Left lung (tissue), 4 donors: ENCODE measurements at regions not wholly inside any gene's neighbourhood (a gene's known extent, or its start where the extent isn't known, plus 50 kb on each side); places are given as distances from the start of the nearest gene placed in this dataset.

ENCODE experiments used
- ATAC-seq: fragments of 200-7000 bp; cut with Tn5 transposase; one replicate; pipeline ENCODE4 v1.9.1; 2020; ENCODE audit warnings: moderate library complexity
- DNase-seq, 4 donors: peaks; one replicate each; pipeline ENCODE4 v3.0.0-alpha.2; 2013 to 2020
- H3K27ac ChIP-seq, 2 donors: fragments of 200-600 bp; sonication (generic) in 1 of 2; one replicate each; pipeline versions ENCODE4 v1.5.0 to v1.8.0; 2020 to 2021
- H3K27me3 ChIP-seq, 2 donors: fragments of 200-600 bp; sonication (generic) in 1 of 2; one replicate each; pipeline versions ENCODE4 v1.5.0 to v1.8.0; 2020 to 2021
- H3K36me3 ChIP-seq, 2 donors: fragments of 200-600 bp; sonication (generic) in 1 of 2; one replicate each; pipeline versions ENCODE4 v1.5.0 to v1.8.0; 2020 to 2021
- H3K4me1 ChIP-seq, 2 donors: fragments of 200-600 bp; one replicate each; pipeline ENCODE4 v1.8.0; 2021
- H3K4me3 ChIP-seq, 2 donors: fragments of 200-600 bp; sonication (generic) in 1 of 2; one replicate each; pipeline versions ENCODE4 v1.5.0 to v1.8.0; 2020 to 2021; ENCODE audit warnings: mild to moderate bottlenecking in 1 of 2
- H3K9me3 ChIP-seq, 2 donors: fragments of 200-600 bp; sonication (generic) in 1 of 2; one replicate each; pipeline versions ENCODE4 v1.5.0 to v1.8.0; 2020 to 2021
- intact Hi-C, 2 donors: fragments of 100-400 bp; cut with DNase I; formaldehyde crosslinking; loops; one replicate each; pipeline versions ENCODE4 v1.11.2 to v1.14.2; 2022
- TF ChIP-seq, protein P1 (sequence below), 2 donors: fragments of 200-600 bp; sonication (generic) in 1 of 2; IDR thresholded peaks; one replicate each; pipeline versions ENCODE4 v1.5.0 to v1.8.0; 2021; ENCODE audit warnings: antibody characterized with exemption in 2 of 2
- donor health status: DM: no; HTN: yes; CAD: no.
- donor health status: DM: no; HTN: no; CAD: no.

DNA sequence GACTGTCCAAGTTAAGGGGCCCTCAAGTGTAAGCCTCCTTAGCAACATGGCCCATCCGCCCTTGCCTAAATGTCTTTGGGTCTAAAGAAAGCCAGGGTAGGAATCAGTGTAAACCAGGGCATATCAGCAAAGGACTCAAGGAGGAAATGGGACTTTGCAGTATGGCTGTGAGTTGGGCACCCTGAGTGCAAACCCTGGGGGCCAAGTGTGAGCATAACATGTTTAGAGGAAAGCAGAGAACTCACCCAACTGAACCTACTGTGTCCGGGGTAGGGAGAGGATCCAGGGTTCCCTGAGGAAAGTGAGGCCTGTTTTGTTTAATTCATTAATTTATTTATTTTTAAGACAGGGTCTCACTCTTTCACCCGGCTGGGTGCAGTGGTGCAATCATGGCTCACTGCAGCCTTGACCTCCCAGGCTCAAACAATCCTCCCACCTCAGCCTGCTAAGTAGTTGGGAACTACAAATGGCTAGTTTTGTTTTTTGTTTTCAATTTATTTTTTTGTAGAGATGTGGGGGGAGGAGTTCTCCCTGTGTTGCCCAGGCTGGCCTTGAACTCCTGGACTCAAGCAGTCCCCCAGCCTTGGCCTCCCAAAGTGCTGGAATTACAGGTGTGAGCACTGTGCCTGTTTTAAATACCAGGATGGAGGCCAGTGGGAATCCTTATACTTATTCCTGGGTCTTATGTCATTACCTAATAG lies 51.0 kb upstream of the ACTR3 start:
- no peaks in the 10 kb centered on the region for H3K36me3 ChIP-seq
- ATAC-seq (no peak), DNase-seq (no peak)
- no peak overlapping the region for H3K4me3 ChIP-seq
- no peak overlapping the region for H3K27ac ChIP-seq
- intact Hi-C loops, result no loop called here
- H3K27me3 ChIP-seq, result no peaks in the 10 kb centered on the region
- TF ChIP-seq, protein P1, sequence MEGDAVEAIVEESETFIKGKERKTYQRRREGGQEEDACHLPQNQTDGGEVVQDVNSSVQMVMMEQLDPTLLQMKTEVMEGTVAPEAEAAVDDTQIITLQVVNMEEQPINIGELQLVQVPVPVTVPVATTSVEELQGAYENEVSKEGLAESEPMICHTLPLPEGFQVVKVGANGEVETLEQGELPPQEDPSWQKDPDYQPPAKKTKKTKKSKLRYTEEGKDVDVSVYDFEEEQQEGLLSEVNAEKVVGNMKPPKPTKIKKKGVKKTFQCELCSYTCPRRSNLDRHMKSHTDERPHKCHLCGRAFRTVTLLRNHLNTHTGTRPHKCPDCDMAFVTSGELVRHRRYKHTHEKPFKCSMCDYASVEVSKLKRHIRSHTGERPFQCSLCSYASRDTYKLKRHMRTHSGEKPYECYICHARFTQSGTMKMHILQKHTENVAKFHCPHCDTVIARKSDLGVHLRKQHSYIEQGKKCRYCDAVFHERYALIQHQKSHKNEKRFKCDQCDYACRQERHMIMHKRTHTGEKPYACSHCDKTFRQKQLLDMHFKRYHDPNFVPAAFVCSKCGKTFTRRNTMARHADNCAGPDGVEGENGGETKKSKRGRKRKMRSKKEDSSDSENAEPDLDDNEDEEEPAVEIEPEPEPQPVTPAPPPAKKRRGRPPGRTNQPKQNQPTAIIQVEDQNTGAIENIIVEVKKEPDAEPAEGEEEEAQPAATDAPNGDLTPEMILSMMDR (IDR thresholded peaks at IDR 0.05), result no peak
- H3K9me3 ChIP-seq, result no peaks in the 10 kb centered on the region
- no peaks in the 10 kb centered on the region for H3K4me1 ChIP-seq

DNA sequence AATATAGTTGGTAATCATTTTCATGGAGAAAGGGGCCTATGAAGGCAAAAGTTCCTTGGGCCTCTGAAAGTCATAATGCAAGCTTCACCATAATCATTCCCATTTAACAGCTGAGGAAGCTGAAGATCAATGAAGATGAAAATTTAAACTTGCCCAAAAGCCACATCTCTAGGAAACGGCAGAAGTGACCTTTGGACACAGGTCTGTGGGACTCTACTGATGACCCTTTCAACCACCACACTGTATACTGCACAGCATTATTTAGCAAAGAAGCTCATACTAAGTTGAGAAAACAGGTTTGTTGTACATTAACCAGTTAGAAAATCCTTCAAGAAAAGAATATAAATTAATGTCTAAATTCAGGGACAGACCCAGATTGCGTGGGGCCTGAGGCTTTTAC lies 51.6 kb upstream of the ACTR3 start:
- DNase-seq (no peak), ATAC-seq (no peak)
- H3K4me1 ChIP-seq, result no peaks in the 10 kb centered on the region
- TF ChIP-seq, protein P1 (IDR thresholded peaks at IDR 0.05), result no peak
- intact Hi-C loops, result no loop called here
- H3K9me3 ChIP-seq, result no peaks in the 10 kb centered on the region
- H3K4me3 ChIP-seq, result no peak overlapping the region
- no peak overlapping the region for H3K27ac ChIP-seq
- H3K27me3 ChIP-seq, result no peaks in the 10 kb centered on the region
- no peaks in the 10 kb centered on the region for H3K36me3 ChIP-seq

DNA sequence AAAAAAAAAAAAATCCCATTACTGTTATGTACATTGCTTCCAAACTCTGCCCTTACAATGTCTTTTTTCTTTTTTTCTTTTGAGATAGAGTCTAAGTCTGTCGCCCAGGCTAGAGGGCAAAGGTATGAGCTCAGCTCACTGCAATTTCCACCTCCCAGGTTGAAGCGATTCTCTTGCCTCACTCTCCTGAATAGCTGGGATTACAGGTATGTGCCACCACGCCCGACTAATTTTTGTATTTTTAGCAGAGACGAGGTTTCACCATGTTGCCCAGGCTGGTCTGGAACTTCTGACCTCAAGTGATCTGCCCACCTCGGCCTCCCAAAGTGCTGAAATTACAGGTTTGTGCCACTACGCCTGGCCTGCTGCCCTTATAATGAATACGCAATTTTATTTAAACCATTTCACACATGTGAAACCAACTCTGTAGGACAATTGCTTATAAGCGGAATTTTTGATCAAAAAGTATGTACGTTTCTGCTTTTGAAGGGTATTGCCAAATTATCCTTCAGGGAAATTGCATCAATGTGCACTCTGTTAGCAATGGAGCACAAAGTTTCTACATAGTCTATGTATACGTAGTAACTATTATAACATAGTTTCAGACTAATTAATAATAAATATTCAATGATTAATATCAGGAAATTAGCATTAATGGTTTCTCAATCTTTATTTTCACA lies 55.7 kb upstream of the ACTR3 start:
- Histone ChIP-seq H3K4me3 (no peak overlapping the region), H3K4me1 (no peaks in the 10 kb centered on the region), H3K9me3 (no peaks in the 10 kb centered on the region), H3K27ac (peak overlapping the region in 1 of 2 donors; percentile 74), H3K36me3 (no peaks in the 10 kb centered on the region), H3K27me3 (no peaks in the 10 kb centered on the region)
- intact Hi-C loops, result no loop called here
- no peak for DNase-seq
- no peak for ATAC-seq
- TF ChIP-seq, protein P1 (IDR thresholded peaks at IDR 0.05), result no peak

DNA sequence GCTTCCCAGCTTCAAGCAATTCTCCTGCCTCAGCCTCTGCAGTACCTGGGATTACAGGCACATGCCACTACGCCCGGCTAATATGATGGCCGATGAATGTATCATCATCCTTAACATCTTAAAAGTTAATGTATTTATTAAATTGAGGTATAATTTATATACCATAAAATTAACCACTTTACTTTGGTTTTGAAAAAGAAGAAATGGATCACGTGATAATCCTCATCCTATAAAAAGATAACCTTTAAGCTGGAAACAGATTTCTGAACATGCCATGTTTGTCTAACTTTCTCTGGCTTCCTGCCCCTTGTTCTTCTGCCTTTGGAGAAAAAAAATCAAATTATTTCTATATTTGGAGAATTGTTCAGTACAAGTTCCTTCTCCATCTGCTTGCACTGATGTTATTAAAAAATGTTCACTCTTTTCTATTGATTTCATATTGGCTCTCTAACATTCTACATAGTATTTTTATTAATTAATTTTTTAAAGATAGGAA lies 57.0 kb upstream of the ACTR3 start:
- ATAC-seq (no peak), DNase-seq (no peak)
- no peak overlapping the region for H3K27ac ChIP-seq
- no peaks in the 10 kb centered on the region for H3K36me3 ChIP-seq
- no peaks in the 10 kb centered on the region for H3K4me1 ChIP-seq
- TF ChIP-seq, protein P1 (IDR thresholded peaks at IDR 0.05), result no peak
- H3K9me3 ChIP-seq, result no peaks in the 10 kb centered on the region
- intact Hi-C loops, result no loop called here
- H3K27me3 ChIP-seq, result no peaks in the 10 kb centered on the region
- no peak overlapping the region for H3K4me3 ChIP-seq

DNA sequence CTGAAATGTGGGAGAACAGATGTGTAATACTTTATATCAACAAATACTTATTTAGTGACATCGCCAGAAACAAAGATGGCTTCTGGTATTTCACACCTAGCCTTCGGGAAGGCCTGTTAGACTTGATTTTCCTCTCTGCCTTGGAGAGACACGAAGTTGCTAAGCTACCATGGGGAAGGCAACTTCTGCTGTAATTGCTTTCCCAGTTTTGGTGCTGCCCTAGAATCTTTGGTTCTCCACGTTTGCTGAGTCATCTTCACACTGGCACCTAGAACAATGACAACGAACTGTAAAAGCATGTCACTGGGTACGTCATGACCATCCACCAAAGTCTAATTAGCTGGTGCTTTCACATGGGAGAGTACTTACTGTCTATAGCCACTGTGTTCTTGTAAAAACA lies 58.7 kb upstream of the ACTR3 start:
- Histone ChIP-seq H3K4me1 (no peaks in the 10 kb centered on the region), H3K4me3 (no peak overlapping the region), H3K27me3 (no peaks in the 10 kb centered on the region), H3K36me3 (no peaks in the 10 kb centered on the region), H3K27ac (no peak overlapping the region), H3K9me3 (no peaks in the 10 kb centered on the region)
- TF ChIP-seq, protein P1 (IDR thresholded peaks at IDR 0.05), result no peak
- DNase-seq (peak in 1 of 4 donors; percentile 15), ATAC-seq (no peak)
- intact Hi-C loops, result no loop called here
